T47D (cell line): ENCODE measurements at regions not wholly inside any gene's neighbourhood (a gene's known extent, or its start where the extent isn't known, plus 50 kb on each side); places are given as distances from the start of the nearest gene placed in this dataset.

Experiments used
- DNase-seq, 2 experiments: peaks; one replicate each; pipeline versions ENCODE4 v3.0.0 to v3.0.0-alpha.2; 2011 to 2012; ENCODE audit warnings: low read depth in 1 of 2, low spot score in 1 of 2
- JUND ChIP-seq: IDR thresholded peaks from 2 replicates; pipeline ENCODE4 v1.6.1; 2012; ENCODE audit warnings: low read depth
- in situ Hi-C: cut with HindIII; loops from 2 replicates; pipeline ENCODE4 v1.10.0; 2016; ENCODE audit warnings: low sequenced_read_pairs, low pct_unique_long_range_greater_than_20kb

DNA sequence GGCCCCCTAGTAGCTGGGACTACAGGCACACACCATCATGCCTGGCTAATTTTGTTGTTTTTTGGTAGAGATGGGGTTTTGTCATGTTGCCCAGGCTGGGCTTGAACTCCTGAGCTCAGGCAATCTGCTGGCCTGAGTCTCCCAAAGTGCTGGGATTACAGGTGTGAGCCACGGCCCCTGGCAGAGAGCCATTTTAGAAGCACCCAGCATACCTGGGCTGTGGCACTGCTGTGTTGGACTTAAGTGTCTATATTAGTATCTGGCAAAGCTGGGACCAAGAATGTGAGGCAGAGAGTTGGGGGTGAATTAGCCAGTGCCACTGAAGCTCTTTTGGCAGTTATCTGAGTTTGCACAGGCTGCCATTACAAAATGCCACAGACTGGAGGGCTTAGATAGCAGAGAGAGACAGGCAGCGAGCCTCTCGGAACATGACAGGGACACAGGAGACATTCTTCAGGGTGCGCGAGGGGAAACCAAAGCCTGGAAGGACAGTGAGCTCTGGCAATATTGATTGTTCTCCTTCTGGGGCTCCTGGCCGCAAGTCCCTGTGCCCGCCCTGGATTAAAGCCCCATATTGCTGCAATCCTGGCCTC, 87.7 kb upstream of the ALX4 start:
- TF ChIP-seq JUND = no peak
- DNase-seq = no peak
- in situ Hi-C loops = no loop called here

DNA sequence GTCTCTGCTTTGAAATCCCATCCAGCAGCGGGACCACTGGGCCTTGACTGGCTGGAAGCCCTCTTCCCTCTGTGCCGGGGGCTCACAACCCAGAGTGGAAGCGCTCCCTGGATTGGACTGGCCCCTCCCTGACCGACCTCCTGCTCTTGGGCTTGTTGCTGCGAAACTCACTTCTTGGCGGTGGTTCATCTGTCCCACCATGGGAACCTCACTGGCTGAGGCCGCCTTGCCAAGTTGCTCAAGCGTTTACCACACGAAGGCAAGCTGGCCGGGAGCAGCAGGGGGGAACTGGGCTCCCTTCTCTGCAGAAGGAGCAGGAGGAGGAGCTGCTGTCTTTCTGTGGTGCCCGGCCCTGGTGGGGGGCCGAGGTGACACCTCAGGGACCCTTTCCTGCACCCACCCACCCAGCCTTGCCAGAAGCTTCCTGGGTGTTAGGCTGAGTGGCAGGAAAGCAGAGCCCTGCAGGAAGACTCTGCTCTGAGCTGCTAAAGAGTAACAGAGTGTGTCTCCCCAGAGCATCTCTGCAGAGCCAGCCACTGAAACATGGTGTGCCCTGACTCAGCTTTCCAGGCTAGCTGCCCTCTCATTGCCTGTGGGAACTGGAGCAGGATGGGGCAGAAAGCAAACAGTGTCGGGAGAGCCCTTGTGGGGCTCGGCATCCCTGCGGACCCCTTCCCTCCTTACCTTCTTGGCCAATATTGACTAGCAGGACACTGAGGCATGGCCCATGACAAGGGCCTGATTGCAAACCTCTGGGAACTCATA, 88.5 kb upstream of the ALX4 start:
- DNase-seq = no peak
- TF ChIP-seq JUND = no peak
- in situ Hi-C loops = no loop called here

DNA sequence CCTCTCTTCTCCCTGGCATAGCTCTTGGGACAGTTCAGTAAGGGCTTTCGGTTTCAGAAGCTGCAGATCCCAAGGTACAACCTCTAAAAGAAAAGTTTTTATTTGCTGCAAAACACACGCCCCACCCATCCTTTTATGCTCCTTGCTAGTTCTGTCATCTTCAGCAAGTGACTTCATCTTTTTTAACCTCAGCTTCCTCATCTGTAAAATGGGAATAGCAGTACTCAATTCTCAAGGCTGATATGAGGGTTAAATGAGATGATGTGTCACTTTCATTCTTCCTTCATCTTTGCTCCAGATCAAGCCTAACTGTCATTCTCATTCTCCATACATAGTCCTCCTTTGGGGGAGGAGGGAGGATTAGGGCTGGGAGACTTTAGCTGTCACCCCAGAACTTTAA, 90.0 kb upstream of the ALX4 start:
- no peak for TF ChIP-seq JUND
- no peak for DNase-seq
- in situ Hi-C loops = no loop called here

DNA sequence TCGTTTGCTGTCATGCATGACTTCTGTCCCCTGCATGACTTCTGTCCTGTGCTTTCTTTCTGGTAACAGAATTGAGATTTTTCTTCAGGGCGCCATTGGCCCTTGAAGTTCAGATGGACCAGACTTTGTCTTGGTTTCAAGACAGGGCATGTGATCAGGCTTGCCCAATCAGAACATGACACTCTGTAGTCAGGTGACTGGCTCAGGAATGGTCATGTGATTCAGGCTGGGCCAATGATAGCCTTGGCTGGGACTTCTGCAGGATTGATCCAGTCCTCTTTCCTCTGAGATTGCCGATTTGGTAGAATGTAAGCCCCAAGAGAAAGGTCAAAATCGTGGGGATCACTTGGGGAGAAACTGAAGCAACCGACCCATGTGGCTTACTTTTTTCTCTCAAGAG, 90.5 kb upstream of the ALX4 start:
- DNase-seq = peak in 1 of 2 experiments; percentile 22
- TF ChIP-seq JUND = no peak
- in situ Hi-C loops = no loop called here

DNA sequence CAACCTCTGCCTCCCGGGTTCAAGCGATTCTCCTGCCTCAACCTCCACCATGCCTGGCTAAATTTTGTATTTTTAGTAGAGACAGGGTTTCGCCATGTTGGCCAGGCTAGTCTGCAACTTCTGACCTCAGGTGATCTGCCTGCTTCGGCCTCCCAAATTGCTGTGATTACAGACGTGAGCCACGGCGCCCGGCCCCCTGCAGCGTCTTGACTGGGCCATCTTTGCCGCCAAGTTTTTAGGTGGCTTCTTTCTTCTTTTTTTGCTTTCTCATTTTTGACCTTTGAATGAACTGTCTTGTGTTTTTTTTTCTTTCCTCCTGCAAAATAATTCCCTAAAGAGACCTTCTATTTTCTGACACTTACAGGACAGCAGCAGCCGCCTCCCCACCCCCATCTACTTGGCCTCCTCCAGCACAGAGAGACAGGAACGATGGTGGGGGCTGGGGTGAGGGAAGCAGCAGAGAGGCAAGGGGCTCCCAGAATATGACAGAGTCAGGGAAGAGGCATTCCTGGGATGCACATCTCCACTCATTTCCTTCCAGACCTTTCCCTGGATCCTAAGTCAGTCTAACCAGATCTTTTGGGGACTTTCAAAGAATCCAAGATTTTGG, 92.6 kb upstream of the ALX4 start:
- in situ Hi-C loops = no loop called here
- no peak for DNase-seq
- TF ChIP-seq JUND = no peak

DNA sequence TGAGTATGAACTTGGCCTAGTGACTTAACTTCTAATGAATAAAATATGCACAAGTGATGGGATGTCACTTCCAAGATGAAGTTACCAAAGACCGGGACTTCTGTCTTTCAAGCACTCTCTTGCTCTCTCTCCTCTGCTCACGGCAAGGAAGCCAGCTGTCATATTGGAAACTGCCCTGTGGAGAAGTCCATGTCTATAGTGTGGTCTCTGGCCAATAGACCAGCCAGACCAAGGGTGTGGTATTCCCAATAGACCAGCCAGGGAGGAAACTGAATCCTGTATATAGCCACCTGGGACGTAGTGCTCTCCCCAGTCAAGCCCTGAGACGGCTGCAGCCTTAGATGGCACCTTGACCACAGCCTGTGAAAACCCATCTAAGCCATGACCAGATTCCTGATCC, 93.2 kb upstream of the ALX4 start:
- no peak for TF ChIP-seq JUND
- in situ Hi-C loops = no loop called here
- DNase-seq = no peak

DNA sequence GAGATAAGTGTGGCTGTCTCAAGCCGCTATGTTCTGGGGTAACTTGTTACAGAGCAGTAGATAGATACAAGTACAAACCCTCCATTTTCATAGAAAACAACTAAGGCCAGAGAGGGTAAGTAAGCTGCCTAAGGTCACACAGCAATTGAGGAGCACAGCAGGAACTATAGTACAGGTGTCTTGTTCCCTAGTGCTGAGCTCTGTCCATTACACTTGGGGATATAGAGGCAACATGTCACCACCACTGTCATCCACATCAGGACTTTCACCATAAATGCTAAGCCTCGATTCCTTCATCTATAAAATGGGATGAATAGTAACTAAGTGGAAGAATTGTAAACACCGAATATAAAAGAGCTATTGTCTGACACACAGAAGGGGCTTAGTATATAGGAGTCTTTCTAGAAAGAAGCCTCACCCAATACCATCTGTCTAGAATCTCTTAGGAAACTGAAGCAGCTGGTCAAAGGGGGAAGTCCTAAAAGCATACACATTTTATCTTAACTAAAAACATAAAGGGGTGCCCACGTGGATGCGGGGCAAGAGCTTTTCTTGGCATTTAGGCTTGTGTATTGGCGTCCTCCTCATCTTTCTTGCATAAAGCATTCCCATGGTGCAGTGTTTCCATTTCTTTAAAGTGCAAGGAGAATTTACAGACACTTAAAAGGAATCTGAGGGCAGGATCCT, 93.8 kb upstream of the ALX4 start:
- DNase-seq = no peak
- no peak for TF ChIP-seq JUND
- in situ Hi-C loops = no loop called here

DNA sequence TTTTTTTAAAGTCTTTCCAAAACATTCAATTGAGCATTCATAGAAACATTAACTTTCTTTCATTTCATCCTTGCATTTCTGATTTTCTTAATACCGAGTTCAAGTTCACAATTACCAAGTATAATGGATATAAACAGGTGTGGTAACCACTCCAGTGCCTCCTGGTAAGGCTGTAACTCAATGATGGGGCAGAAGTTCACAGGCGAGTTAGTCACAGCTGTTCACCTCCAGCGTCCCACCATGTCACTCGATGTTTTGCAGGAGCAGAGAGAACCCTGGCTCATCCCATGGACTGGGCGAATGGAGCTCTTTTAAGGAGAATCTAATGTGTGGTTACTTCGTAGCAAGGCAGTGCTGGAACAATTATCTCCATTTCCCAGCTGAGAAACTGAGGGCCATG, 94.4 kb upstream of the ALX4 start:
- in situ Hi-C loops = no loop called here
- no peak for TF ChIP-seq JUND
- no peak for DNase-seq

DNA sequence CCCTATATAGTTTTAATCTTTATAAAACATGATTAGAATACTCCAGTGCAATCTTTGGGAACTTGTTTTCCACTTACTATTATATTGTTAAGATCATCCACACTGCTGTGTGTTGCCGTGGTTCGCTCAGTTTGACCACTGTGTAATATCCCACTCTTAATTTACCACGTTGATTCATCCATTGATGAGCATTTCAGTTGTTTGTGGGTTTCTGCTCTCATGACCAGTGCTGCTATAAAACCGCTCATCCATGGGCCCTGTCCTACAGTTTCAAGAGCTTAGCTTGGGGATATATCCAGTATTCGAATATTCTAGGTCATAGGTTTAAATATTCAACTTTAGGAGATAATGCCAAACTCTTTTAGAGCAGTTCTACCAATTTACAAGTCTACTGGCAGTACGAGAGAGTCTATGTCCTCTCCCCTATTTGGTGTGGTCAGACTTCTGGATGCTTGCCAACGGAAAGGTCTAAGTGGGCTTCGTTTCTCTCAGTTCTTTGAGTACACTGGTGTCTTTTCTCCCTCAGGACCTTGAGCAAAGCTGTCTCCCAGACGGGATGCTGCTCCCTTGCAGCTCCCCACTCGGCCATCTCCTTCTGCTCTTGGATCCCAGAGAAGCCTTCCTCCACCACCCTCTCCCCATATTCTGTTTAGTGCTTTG, 94.9 kb upstream of the ALX4 start:
- in situ Hi-C loops = no loop called here
- TF ChIP-seq JUND = no peak
- DNase-seq = no peak

DNA sequence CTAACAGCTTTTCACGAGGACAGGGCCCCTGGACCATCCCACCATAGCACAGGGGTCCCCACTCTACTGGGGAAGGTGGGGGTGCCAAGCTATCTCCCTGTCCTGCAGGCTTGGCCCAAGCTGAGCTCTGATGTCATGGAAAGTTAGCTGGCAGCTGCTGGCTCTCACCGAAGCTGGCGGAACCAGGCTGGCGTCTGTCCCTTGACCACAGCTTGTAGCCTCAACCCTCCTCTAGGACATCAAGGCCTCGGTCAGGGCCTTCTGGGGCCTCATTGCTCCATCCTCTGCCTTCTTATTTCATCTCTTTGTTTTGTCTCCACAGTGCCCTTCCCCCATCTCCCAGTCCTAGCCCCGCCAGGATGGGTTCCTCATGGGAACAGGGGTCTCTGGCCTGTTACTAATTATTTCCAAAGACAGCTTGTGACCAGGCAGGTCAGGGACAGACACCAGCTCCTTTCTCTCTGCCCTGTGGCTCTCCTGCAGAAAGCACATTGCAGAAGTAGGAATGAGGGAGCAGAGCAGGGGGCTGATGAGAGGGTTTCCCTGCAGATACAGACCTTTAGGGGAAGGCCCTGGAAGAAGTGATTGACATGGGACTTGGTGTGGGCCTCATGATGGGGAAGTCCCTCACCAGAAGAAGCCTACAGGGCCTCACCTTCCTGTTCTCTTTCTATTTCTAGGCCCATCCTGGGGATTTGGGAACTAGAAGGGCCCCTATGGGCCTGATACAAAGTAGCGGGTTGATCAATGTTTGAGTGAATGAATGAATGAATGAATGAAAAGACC, 97.5 kb upstream of the ALX4 start:
- no peak for DNase-seq
- in situ Hi-C loops = no loop called here
- TF ChIP-seq JUND = no peak

DNA sequence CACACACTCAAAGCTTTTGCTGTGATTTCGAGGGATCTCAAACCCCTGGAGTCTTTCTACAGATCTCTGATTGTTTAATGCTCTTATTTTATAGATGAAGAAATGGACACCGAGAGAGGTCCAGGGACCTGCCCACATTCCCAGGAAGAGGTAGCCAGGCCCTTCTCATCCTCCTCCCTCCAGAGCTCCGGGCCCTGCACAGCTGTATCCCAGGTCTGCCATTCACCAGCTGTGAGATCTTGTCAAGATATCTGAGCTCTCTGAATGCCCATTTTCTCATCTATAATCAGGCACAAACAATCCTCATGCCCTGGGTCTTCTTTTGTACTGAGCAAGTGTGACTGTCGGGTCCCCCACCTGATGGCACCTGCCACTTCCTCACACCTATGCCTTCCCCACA, 98.2 kb upstream of the ALX4 start:
- no peak for DNase-seq
- in situ Hi-C loops = no loop called here
- TF ChIP-seq JUND = no peak
